GM18498 (cell line): ENCODE measurements at regions not wholly inside any gene's neighbourhood (a gene's known extent, or its start where the extent isn't known, plus 50 kb on each side); places are given as distances from the start of the nearest gene placed in this dataset.

Experiments used
- ATAC-seq: cut with Tn5 transposase; IDR thresholded peaks from one replicate; pipeline ENCODE4 v1.9.1; 2021; ENCODE audit warnings: mild to moderate bottlenecking, moderate library complexity; ENCODE audit not compliant: unreplicated experiment

- no peak for ATAC-seq
Measured at GRCh38 chr12:88310069-88310468, 168.0 kb downstream of the TMTC3 start.

- ATAC-seq: no peak
Measured at GRCh38 chr12:88310666-88311065, 168.6 kb downstream of the TMTC3 start.

GRCh38 chr12:88313554-88313953 lies 171.4 kb downstream of the TMTC3 start:
- peak; percentile 58 for ATAC-seq

- ATAC-seq: no peak
Measured at GRCh38 chr12:88314706-88315105, 172.6 kb downstream of the TMTC3 start.

GRCh38 chr12:88318726-88319125 lies 176.6 kb downstream of the TMTC3 start:
- no peak for ATAC-seq

GRCh38 chr12:88325076-88325815 lies 183.1 kb downstream of the TMTC3 start:
- ATAC-seq: no peak

- no peak for ATAC-seq
Measured at GRCh38 chr12:88325816-88326189, 183.7 kb downstream of the TMTC3 start.

GRCh38 chr12:88327276-88327675 lies 185.2 kb downstream of the TMTC3 start:
- ATAC-seq: no peak

- no peak for ATAC-seq
Measured at GRCh38 chr12:88328090-88328489, 186.0 kb downstream of the TMTC3 start.

- ATAC-seq: no peak
Measured at GRCh38 chr12:88329833-88330232, 187.7 kb downstream of the TMTC3 start.

GRCh38 chr12:88334271-88334670 lies 192.2 kb downstream of the TMTC3 start:
- peak; percentile 48 for ATAC-seq

GRCh38 chr12:88336076-88336739 lies 194.1 kb downstream of the TMTC3 start:
- no peak for ATAC-seq

GRCh38 chr12:88338486-88338885 lies 196.4 kb downstream of the TMTC3 start:
- ATAC-seq: no peak

- no peak for ATAC-seq
Measured at GRCh38 chr12:88339254-88339949, 197.3 kb downstream of the TMTC3 start.

GRCh38 chr12:88339966-88340365 lies 197.9 kb downstream of the TMTC3 start:
- no peak for ATAC-seq

GRCh38 chr12:88342251-88342806 lies 200.2 kb downstream of the TMTC3 start:
- no peak for ATAC-seq

- ATAC-seq: no peak
Measured at GRCh38 chr12:88351146-88351545, 209.0 kb downstream of the TMTC3 start.

GRCh38 chr12:88354691-88355090 lies 212.6 kb downstream of the TMTC3 start:
- ATAC-seq: no peak

GRCh38 chr12:88360343-88360742 lies 218.2 kb downstream of the TMTC3 start:
- no peak for ATAC-seq

GRCh38 chr12:88361493-88361892 lies 218.8 kb downstream of the KITLG start:
- ATAC-seq: no peak

- no peak for ATAC-seq
Measured at GRCh38 chr12:88362439-88362838, 217.8 kb downstream of the KITLG start.

- ATAC-seq: no peak
Measured at GRCh38 chr12:88365403-88365802, 214.9 kb downstream of the KITLG start.
